SK-N-SH treated with all-trans-retinoic acid at 6 μM for 48 hours (cell line): ENCODE measurements at regions not wholly inside any gene's neighbourhood (a gene's known extent, or its start where the extent isn't known, plus 50 kb on each side); places are given as distances from the start of the nearest gene placed in this dataset.

Experiments
- ATAC-seq: fragments of 200-7000 bp; cut with Tn5 transposase; 3 replicates; pipeline ENCODE4 v1.9.1; 2020; ENCODE audit warnings: mild to moderate bottlenecking, moderate library complexity
- ARNTL ChIP-seq: fragments of 450-650 bp; formaldehyde crosslinking; IDR thresholded peaks from 2 replicates; pipeline ENCODE4 v1.5.0; 2020; ENCODE audit warnings: low read depth, mild to moderate bottlenecking, moderate library complexity, borderline replicate concordance
- BACH2 ChIP-seq: fragments of 250-450 bp; sonication (Bioruptor Pico); IDR thresholded peaks from 2 replicates; pipeline ENCODE4 v1.9.0; 2021; ENCODE audit warnings: mild to moderate bottlenecking, borderline replicate concordance
- CREB5 ChIP-seq: fragments of 250-450 bp; sonication (Bioruptor Pico); IDR thresholded peaks from 2 replicates; pipeline ENCODE4 v1.5.1; 2020; ENCODE audit warnings: low read depth, mild to moderate bottlenecking, moderate library complexity
- CSDC2 ChIP-seq: fragments of 250-450 bp; sonication (Bioruptor Pico); IDR thresholded peaks from 2 replicates; pipeline ENCODE4 v1.5.0; 2020; ENCODE audit warnings: mild to moderate bottlenecking, moderate library complexity
- ESRRG ChIP-seq: fragments of 250-450 bp; sonication (Bioruptor Pico); IDR thresholded peaks from 2 replicates; pipeline ENCODE4 v1.6.1; 2021; ENCODE audit warnings: mild to moderate bottlenecking
- GLIS3 ChIP-seq: fragments of 250-450 bp; sonication (Bioruptor Pico); IDR thresholded peaks from 2 replicates; pipeline ENCODE4 v1.5.0; 2020; ENCODE audit warnings: mild to moderate bottlenecking, moderate library complexity
- ISL1 ChIP-seq: fragments of 250-450 bp; sonication (Bioruptor Pico); IDR thresholded peaks from 2 replicates; pipeline ENCODE4 v2.1.2; 2022; ENCODE audit warnings: mild to moderate bottlenecking, moderate library complexity
- OSR1 ChIP-seq: fragments of 250-450 bp; sonication (Bioruptor Pico); IDR thresholded peaks from 2 replicates; pipeline ENCODE4 v1.8.0; 2022; ENCODE audit warnings: moderate library complexity, mild to moderate bottlenecking, inconsistent platforms
- PATZ1 ChIP-seq: fragments of 250-450 bp; sonication (Bioruptor Pico); IDR thresholded peaks from 2 replicates; pipeline ENCODE4 v1.8.0; 2020; ENCODE audit warnings: mild to moderate bottlenecking, moderate library complexity, borderline replicate concordance
- POU6F1 ChIP-seq: fragments of 250-450 bp; sonication (Bioruptor Pico); IDR thresholded peaks from 2 replicates; pipeline ENCODE4 v1.8.0; 2021; ENCODE audit warnings: low read depth, mild to moderate bottlenecking, moderate library complexity, borderline replicate concordance
- PPARA ChIP-seq: fragments of 250-450 bp; sonication (Bioruptor Pico); IDR thresholded peaks from 2 replicates; pipeline ENCODE4 v1.5.0; 2020; ENCODE audit warnings: mild to moderate bottlenecking, borderline replicate concordance
- SNAI2 ChIP-seq: fragments of 250-450 bp; sonication (Bioruptor Pico); IDR thresholded peaks from 2 replicates; pipeline ENCODE4 v1.5.0; 2020; ENCODE audit warnings: mild to moderate bottlenecking, moderate library complexity
- TCF4 ChIP-seq: fragments of 250-450 bp; sonication (Bioruptor Pico); IDR thresholded peaks from 2 replicates; pipeline ENCODE4 v1.8.0; 2021; ENCODE audit warnings: mild to moderate bottlenecking, moderate library complexity, borderline replicate concordance
- TOX ChIP-seq: fragments of 250-450 bp; sonication (Bioruptor Pico); IDR thresholded peaks from 2 replicates; pipeline ENCODE4 v1.8.0; 2021; ENCODE audit warnings: mild to moderate bottlenecking, moderate library complexity, borderline replicate concordance
- ZFP3 ChIP-seq: fragments of 250-450 bp; sonication (Bioruptor Pico); IDR thresholded peaks from 2 replicates; pipeline ENCODE4 v1.5.0; 2020; ENCODE audit warnings: mild to moderate bottlenecking, moderate library complexity
- ZFP30 ChIP-seq: fragments of 450-650 bp; formaldehyde crosslinking; IDR thresholded peaks from 2 replicates; pipeline ENCODE4 v1.5.0; 2022; ENCODE audit warnings: mild to moderate bottlenecking, moderate library complexity
- ZNF565 ChIP-seq: fragments of 450-650 bp; formaldehyde crosslinking; conservative IDR thresholded peaks from 2 replicates; pipeline ENCODE4 v1.5.0; 2020; ENCODE audit warnings: low read depth, mild to moderate bottlenecking, moderate library complexity
- ZNF70 ChIP-seq: fragments of 450-650 bp; formaldehyde crosslinking; IDR thresholded peaks from 2 replicates; pipeline ENCODE4 v1.5.0; 2020; ENCODE audit warnings: mild to moderate bottlenecking, moderate library complexity
- ZNF8 ChIP-seq: fragments of 450-650 bp; formaldehyde crosslinking; IDR thresholded peaks from 2 replicates; pipeline ENCODE4 v1.5.0; 2020; ENCODE audit warnings: mild to moderate bottlenecking, moderate library complexity
- TF ChIP-seq, protein P1 (sequence below): fragments of 250-450 bp; sonication (Bioruptor Pico); IDR thresholded peaks from 2 replicates; pipeline ENCODE4 v1.5.1; 2021; ENCODE audit warnings: mild to moderate bottlenecking, moderate library complexity

DNA sequence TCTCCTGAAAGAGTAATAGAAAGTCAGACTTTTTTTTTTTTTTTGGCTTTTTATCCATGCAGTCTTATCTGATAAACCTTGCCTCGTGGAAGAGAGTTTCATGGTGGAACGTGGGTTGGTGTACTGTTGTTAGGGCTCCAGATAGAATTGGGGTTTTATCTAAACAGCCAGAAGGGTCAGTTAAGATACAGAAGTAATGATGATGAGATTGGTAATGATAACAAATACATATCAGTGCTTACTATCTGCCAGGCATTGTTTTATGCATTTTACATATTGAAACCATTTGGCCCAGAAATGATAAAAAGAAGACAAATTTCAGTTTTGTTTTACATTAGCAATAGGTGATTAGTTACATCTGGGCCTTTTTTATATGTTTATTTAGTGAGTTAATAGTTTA, 372.8 kb upstream of the PRICKLE1 start (continued):
- TF ChIP-seq ZNF70 (CRISPR knock-in tag) (0 out of 2 replicates have a peak, but pooled peaks have one; percentile 9), CSDC2 (CRISPR knock-in tag) (no peak), TCF4 (CRISPR knock-in tag) (peak; percentile 96), ZFP30 (CRISPR knock-in tag) (no peak), ISL1 (no peak)

- 0 out of 2 replicates have a peak, but pooled peaks have one; percentile 34 for TF ChIP-seq PATZ1 (CRISPR knock-in tag)
- no peak for TF ChIP-seq ZFP30 (CRISPR knock-in tag)
- peak; percentile 56; the same call in 1 of the 2 replicates for TF ChIP-seq CREB5 (CRISPR knock-in tag)
- TF ChIP-seq ZNF70 (CRISPR knock-in tag): no peak
- TF ChIP-seq ISL1: peak; percentile 84
- TF ChIP-seq OSR1: no peak
- no peak for TF ChIP-seq TOX
- no peak for TF ChIP-seq TCF4 (CRISPR knock-in tag)
Measured at GRCh38 chr12:42961395-42961794, 371.8 kb upstream of the PRICKLE1 start.

DNA sequence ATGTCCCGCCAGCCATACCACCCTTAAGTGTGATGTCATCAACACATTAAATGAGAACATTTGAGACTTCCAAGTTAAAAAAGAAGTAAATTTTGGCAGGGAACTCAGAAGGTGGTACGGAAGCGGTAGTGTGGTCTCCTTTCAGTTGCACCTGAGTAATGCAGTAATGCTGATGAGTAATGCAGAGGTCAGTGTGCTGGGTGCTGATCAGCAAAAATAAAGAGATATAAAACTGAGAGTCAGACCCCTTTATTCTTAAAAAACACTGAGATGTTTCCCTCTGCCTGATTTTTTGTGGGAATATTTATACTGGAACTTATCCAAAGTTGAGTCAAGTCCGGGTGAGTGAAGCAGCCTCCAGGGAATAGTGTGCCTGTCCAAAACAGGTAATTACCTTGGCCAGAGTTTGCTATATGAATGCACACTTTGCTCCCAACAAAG, 370.6 kb upstream of the PRICKLE1 start:
- ATAC-seq: no peak
- TF ChIP-seq ISL1 (peak; percentile 22; the same call in 1 of the 2 replicates), ESRRG (CRISPR knock-in tag) (no peak)

More at GRCh38 chr12:42961395-42961794, 371.8 kb upstream of the PRICKLE1 start:
- ATAC-seq: no peak

DNA sequence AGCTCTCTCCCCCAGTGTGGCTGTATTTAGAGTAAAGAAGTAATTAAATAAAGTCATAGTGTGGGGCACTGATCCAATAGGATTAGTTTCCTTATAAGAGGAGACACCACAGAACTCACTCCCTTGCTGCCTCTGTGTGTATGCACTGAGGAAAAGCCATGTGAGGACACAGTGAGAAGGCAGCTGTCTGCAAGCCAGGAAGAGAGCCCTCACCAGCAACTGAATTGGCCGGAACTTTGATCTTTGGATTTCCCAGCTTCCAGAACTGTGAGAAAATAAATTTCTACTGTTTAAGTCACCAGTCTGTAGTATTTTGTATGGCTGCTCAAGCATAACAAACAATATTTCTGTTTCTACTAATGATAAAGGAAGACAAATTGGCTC, 368.7 kb upstream of the PRICKLE1 start:
- TF ChIP-seq, protein P1, sequence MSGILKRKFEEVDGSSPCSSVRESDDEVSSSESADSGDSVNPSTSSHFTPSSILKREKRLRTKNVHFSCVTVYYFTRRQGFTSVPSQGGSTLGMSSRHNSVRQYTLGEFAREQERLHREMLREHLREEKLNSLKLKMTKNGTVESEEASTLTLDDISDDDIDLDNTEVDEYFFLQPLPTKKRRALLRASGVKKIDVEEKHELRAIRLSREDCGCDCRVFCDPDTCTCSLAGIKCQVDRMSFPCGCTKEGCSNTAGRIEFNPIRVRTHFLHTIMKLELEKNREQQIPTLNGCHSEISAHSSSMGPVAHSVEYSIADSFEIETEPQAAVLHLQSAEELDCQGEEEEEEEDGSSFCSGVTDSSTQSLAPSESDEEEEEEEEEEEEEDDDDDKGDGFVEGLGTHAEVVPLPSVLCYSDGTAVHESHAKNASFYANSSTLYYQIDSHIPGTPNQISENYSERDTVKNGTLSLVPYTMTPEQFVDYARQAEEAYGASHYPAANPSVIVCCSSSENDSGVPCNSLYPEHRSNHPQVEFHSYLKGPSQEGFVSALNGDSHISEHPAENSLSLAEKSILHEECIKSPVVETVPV (CRISPR knock-in tag): no peak
- no peak for TF ChIP-seq TOX
- TF ChIP-seq SNAI2 (CRISPR knock-in tag): no peak
- TF ChIP-seq TCF4 (CRISPR knock-in tag): no peak
- no peak for TF ChIP-seq ARNTL (CRISPR knock-in tag)
- TF ChIP-seq, all 23 proteins: peak for 0
- no peak for ATAC-seq

- TF ChIP-seq SNAI2 (CRISPR knock-in tag) (no peak), BACH2 (no peak), ZNF70 (CRISPR knock-in tag) (no peak), CREB5 (CRISPR knock-in tag) (no peak), OSR1 (no peak), GLIS3 (CRISPR knock-in tag) (no peak), PATZ1 (CRISPR knock-in tag) (no peak), PPARA (no peak), ZNF8 (CRISPR knock-in tag) (no peak), ARNTL (CRISPR knock-in tag) (no peak), ZFP30 (CRISPR knock-in tag) (no peak), ESRRG (CRISPR knock-in tag) (no peak), POU6F1 (CRISPR knock-in tag) (no peak), ZFP3 (CRISPR knock-in tag) (no peak), TCF4 (CRISPR knock-in tag) (no peak), ISL1 (no peak), ZNF565 (CRISPR knock-in tag) (no peak)
- TF ChIP-seq, protein P1 (CRISPR knock-in tag): no peak
- ATAC-seq: no peak
Measured at GRCh38 chr12:42957561-42958290, 368.2 kb upstream of the PRICKLE1 start.
